Prostate gland (tissue), 2 donors: ENCODE measurements at regions not wholly inside any gene's neighbourhood (a gene's known extent, or its start where the extent isn't known, plus 50 kb on each side); places are given as distances from the start of the nearest gene placed in this dataset.

Experiments
- POLR2A ChIP-seq: fragments of 450-650 bp; IDR thresholded peaks from one replicate; pipeline ENCODE4 v1.6.1; 2016; ENCODE audit warnings: antibody characterized with exemption, mild to moderate bottlenecking
- TF ChIP-seq, protein P1 (sequence below), 4 experiments: fragments of 200-600 bp in 2 of 4; fragments of 450-650 bp in 2 of 4; sonication (generic) in 2 of 4; IDR thresholded peaks; 1 replicate in 3 of 4; 2 replicates in 1 of 4; pipeline ENCODE4 v1.5.1; 2016 to 2019; ENCODE audit warnings: antibody characterized with exemption in 4 of 4, mild to moderate bottlenecking in 2 of 4, moderate library complexity in 2 of 4

DNA sequence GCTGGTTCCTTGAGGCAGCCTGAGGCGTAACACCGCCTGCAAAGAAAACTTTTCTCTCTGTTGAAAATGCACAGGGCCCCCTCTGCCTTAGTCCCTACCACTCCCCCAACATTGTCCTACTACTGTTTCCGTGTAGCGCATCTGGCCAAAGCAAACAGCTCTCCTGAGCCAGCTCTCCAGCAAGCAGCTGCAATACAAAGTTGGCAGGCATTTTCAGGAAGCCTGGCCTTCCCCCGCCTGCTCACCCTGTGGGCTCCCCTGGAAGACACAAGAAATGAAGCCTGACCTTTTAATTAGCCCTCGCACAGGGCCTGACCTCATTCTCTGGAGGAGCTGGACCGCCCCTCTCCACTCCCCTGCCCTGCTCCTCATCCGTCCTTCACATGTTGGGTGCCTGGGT lies 66.7 kb downstream of the SOX9 start:
- TF ChIP-seq, protein P1, sequence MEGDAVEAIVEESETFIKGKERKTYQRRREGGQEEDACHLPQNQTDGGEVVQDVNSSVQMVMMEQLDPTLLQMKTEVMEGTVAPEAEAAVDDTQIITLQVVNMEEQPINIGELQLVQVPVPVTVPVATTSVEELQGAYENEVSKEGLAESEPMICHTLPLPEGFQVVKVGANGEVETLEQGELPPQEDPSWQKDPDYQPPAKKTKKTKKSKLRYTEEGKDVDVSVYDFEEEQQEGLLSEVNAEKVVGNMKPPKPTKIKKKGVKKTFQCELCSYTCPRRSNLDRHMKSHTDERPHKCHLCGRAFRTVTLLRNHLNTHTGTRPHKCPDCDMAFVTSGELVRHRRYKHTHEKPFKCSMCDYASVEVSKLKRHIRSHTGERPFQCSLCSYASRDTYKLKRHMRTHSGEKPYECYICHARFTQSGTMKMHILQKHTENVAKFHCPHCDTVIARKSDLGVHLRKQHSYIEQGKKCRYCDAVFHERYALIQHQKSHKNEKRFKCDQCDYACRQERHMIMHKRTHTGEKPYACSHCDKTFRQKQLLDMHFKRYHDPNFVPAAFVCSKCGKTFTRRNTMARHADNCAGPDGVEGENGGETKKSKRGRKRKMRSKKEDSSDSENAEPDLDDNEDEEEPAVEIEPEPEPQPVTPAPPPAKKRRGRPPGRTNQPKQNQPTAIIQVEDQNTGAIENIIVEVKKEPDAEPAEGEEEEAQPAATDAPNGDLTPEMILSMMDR (IDR thresholded peaks at IDR 0.05): no peak
- TF ChIP-seq POLR2A: no peak
